ENCODE measurements at regions not wholly inside any gene's neighbourhood (a gene's known extent, or its start where the extent isn't known, plus 50 kb on each side); places are given as distances from the start of the nearest gene placed in this dataset.

DNA sequence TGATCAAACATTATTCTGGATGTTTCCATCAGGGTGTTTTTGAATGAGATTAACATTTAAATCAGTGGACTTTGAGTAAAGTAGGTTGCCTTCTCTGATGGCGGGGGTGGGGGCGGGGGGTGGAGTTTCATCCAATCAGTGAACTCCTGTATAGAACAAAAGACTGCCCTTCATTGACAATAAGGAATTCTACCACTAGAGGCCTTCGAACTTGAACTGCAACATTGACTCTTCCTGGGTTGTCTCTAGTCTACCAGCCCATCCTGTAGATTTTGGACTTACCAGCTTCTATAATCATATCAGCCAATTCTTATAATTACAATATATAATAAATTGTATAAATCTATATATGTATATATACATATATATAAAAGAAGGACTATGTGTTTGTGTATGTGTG lies 520.4 kb upstream of the CXADR start:
- H3K9me3 ChIP-seq, result peaks cover 0 to 3% (median 0%) of the 10 kb centered on the region in 12 donors
- DNase-seq (no peak), ATAC-seq (no peak)
- intact Hi-C loops (cut with DNase I), result no loop called here
- TF ChIP-seq POLR2A (IDR thresholded peaks at IDR 0.05) (no peak), CTCF (IDR thresholded peaks at IDR 0.05) (no peak)
- H3K36me3 ChIP-seq, result no peaks in the 10 kb centered on the region
- H3K4me3 ChIP-seq, result no peak overlapping the region
- no peaks in the 10 kb centered on the region for H3K27me3 ChIP-seq
- no peaks in the 10 kb centered on the region for H3K4me1 ChIP-seq
- H3K27ac ChIP-seq, result no peak overlapping the region
- WGBS, 4 donors, result 82 to 92% (median 86%) methylated on average over 3 of the region's 3 CpGs

DNA sequence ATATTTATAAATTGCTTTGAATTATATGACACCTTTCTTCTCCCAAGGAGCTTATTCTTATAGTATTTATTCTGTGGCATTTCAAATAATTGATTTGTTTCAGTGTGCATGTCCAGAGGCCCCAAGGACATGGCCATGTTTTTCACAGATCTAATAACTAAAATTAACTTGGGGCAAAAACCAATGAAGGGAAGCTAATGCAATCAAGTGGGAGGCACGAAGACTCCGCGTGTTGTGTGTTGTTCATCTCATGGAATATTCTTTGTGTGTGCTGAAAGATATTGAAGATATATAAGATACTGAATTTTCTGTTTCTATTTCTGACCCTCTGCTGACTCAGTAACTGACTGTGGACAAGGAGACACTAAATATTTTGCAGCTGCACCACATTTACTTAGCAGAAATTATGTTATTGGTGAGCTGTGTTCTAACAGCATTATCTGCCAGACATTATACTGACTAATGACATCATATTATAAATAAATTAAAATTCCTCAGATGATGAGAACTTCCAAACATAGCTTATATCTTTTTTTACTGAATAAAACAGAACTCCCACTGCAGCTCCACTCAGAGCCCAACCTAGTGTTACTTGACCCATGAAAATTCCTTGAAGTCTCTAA lies 519.3 kb upstream of the CXADR start:
- Histone ChIP-seq H3K4me1 (no peaks in the 10 kb centered on the region), H3K9me3 (no peaks in the 10 kb centered on the region), H3K27ac (no peak overlapping the region), H3K36me3 (no peaks in the 10 kb centered on the region), H3K27me3 (no peaks in the 10 kb centered on the region), H3K4me3 (no peak overlapping the region)
- TF ChIP-seq CTCF (IDR thresholded peaks at IDR 0.05) (no peak), POLR2A (IDR thresholded peaks at IDR 0.05) (no peak)
- no peak for ATAC-seq
- DNase-seq, result no peak
- intact Hi-C loops (cut with DNase I), result no loop called here
- WGBS, 4 donors, result 82 to 89% (median 87%) methylated on average over 3 of the region's 3 CpGs

GRCh38 chr21:17002594-17003257 lies 510.1 kb upstream of the CXADR start:
- intact Hi-C loops (cut with DNase I), result no loop called here
- no peaks in the 10 kb centered on the region for H3K4me1 ChIP-seq
- DNase-seq (no peak), ATAC-seq (no peak)
- peaks cover 0 to 4% (median 0%) of the 10 kb centered on the region in 12 donors for H3K9me3 ChIP-seq
- H3K27ac ChIP-seq, result no peak overlapping the region
- TF ChIP-seq CTCF (IDR thresholded peaks at IDR 0.05), result no peak
- no peak for TF ChIP-seq POLR2A (IDR thresholded peaks at IDR 0.05)
- no peaks in the 10 kb centered on the region for H3K36me3 ChIP-seq
- no peaks in the 10 kb centered on the region for H3K27me3 ChIP-seq
- no peak overlapping the region for H3K4me3 ChIP-seq
- 67 to 77% (median 72%) methylated on average over 4 of the region's 4 CpGs for WGBS, 4 donors

- ATAC-seq (no peak), DNase-seq (no peak)
- Histone ChIP-seq H3K36me3 (no peaks in the 10 kb centered on the region), H3K27me3 (no peaks in the 10 kb centered on the region), H3K4me1 (no peaks in the 10 kb centered on the region), H3K9me3 (peaks cover 0 to 4% (median 0%) of the 10 kb centered on the region in 12 donors), H3K27ac (no peak overlapping the region), H3K4me3 (no peak overlapping the region)
- intact Hi-C loops (cut with DNase I), result no loop called here
- 56 to 72% (median 68%) methylated on average over 1 of the region's 1 CpG for WGBS, 4 donors
- TF ChIP-seq CTCF (IDR thresholded peaks at IDR 0.05) (no peak), POLR2A (IDR thresholded peaks at IDR 0.05) (no peak)
Observed at GRCh38 chr21:17003258-17003615, 509.6 kb upstream of the CXADR start.

Measured in heart left ventricle (tissue), 16 donors.